ENCODE measurements at regions not wholly inside any gene's neighbourhood (a gene's known extent, or its start where the extent isn't known, plus 50 kb on each side); places are given as distances from the start of the nearest gene placed in this dataset.

GRCh38 chr6:146943664-146944063, 260.6 kb upstream of the STXBP5 start:
- no peak overlapping the region for H3K27ac Mint-ChIP-seq
- H3K36me3 Mint-ChIP-seq (ENCODE audit: low read depth): no peaks in the 10 kb centered on the region
- no peaks in the 10 kb centered on the region for H3K27me3 Mint-ChIP-seq
- no peak for DNase-seq
- peaks cover 4% of the 10 kb centered on the region for H3K9me3 Mint-ChIP-seq
- H3K4me1 Mint-ChIP-seq: peaks cover 3% of the 10 kb centered on the region
- ChIA-PET CTCF (no interaction called here), POLR2A (no interaction called here)
- H3K4me3 Mint-ChIP-seq: no peak overlapping the region

GRCh38 chr6:146944077-146944476, 260.1 kb upstream of the STXBP5 start:
- no peak overlapping the region for H3K27ac Mint-ChIP-seq

GRCh38 chr6:146944809-146945208, 259.4 kb upstream of the STXBP5 start:
- no peak overlapping the region for H3K4me3 Mint-ChIP-seq
- POLR2A ChIA-PET: no interaction called here
- H3K27me3 Mint-ChIP-seq: no peaks in the 10 kb centered on the region
- no peaks in the 10 kb centered on the region for H3K36me3 Mint-ChIP-seq (ENCODE audit: low read depth)
- CTCF ChIA-PET: no interaction called here
- DNase-seq: no peak
- H3K4me1 Mint-ChIP-seq: peaks cover 5% of the 10 kb centered on the region
- no peak overlapping the region for H3K27ac Mint-ChIP-seq
- H3K9me3 Mint-ChIP-seq: peaks cover 5% of the 10 kb centered on the region

More at GRCh38 chr6:146944077-146944476, 260.1 kb upstream of the STXBP5 start:
- Mint-ChIP-seq H3K27me3 (no peaks in the 10 kb centered on the region), H3K36me3 (ENCODE audit: low read depth) (no peaks in the 10 kb centered on the region), H3K4me3 (no peak overlapping the region), H3K9me3 (peaks cover 4% of the 10 kb centered on the region), H3K4me1 (peaks cover 3% of the 10 kb centered on the region)
- POLR2A ChIA-PET: no interaction called here
- DNase-seq: no peak
- CTCF ChIA-PET: no interaction called here

- no peak overlapping the region for H3K4me3 Mint-ChIP-seq
- DNase-seq: no peak
- peaks cover 15% of the 10 kb centered on the region for H3K4me1 Mint-ChIP-seq
- H3K9me3 Mint-ChIP-seq: peaks cover 6% of the 10 kb centered on the region
- POLR2A ChIA-PET: no interaction called here
- H3K36me3 Mint-ChIP-seq (ENCODE audit: low read depth): no peaks in the 10 kb centered on the region
- H3K27ac Mint-ChIP-seq: no peak overlapping the region
- no peaks in the 10 kb centered on the region for H3K27me3 Mint-ChIP-seq
- CTCF ChIA-PET: no interaction called here
Observed at GRCh38 chr6:146946559-146946958, 257.7 kb upstream of the STXBP5 start.

GRCh38 chr6:146948790-146949342, 255.4 kb upstream of the STXBP5 start:
- Mint-ChIP-seq H3K27ac (no peak overlapping the region), H3K4me1 (peaks cover 12% of the 10 kb centered on the region), H3K36me3 (ENCODE audit: low read depth) (no peaks in the 10 kb centered on the region), H3K9me3 (peaks cover 2% of the 10 kb centered on the region), H3K27me3 (no peaks in the 10 kb centered on the region), H3K4me3 (no peak overlapping the region)
- ChIA-PET POLR2A (no interaction called here), CTCF (no interaction called here)
- no peak for DNase-seq

- POLR2A ChIA-PET: no interaction called here
- Mint-ChIP-seq H3K4me3 (no peak overlapping the region), H3K27ac (no peak overlapping the region), H3K4me1 (peaks cover 12% of the 10 kb centered on the region), H3K27me3 (no peaks in the 10 kb centered on the region), H3K9me3 (peaks cover 2% of the 10 kb centered on the region), H3K36me3 (ENCODE audit: low read depth) (no peaks in the 10 kb centered on the region)
- no peak for DNase-seq
- CTCF ChIA-PET: no interaction called here
Observed at GRCh38 chr6:146949425-146949824, 254.8 kb upstream of the STXBP5 start.

GRCh38 chr6:146950351-146950835, 253.8 kb upstream of the STXBP5 start:
- CTCF ChIA-PET: interaction anchor here (0.6 kb wide), 1 partner anchor 861 kb away, joined by 3 read pairs; no protein-coding TSS in a partner anchor
- POLR2A ChIA-PET: no interaction called here

GRCh38 chr6:146955570-146955969, 248.6 kb upstream of the STXBP5 start:
- Mint-ChIP-seq H3K4me1 (peaks cover 2% of the 10 kb centered on the region), H3K4me3 (no peak overlapping the region), H3K27ac (no peak overlapping the region), H3K9me3 (no peaks in the 10 kb centered on the region), H3K27me3 (no peaks in the 10 kb centered on the region), H3K36me3 (ENCODE audit: low read depth) (no peaks in the 10 kb centered on the region)
- no peak for DNase-seq
- CTCF ChIA-PET: no interaction called here
- POLR2A ChIA-PET: no interaction called here

More at GRCh38 chr6:146950351-146950835, 253.8 kb upstream of the STXBP5 start:
- no peak for DNase-seq
- H3K27ac Mint-ChIP-seq: no peak overlapping the region
- no peak overlapping the region for H3K4me3 Mint-ChIP-seq
- H3K4me1 Mint-ChIP-seq: peaks cover 12% of the 10 kb centered on the region
- H3K27me3 Mint-ChIP-seq: no peaks in the 10 kb centered on the region
- H3K9me3 Mint-ChIP-seq: peaks cover 2% of the 10 kb centered on the region
- no peaks in the 10 kb centered on the region for H3K36me3 Mint-ChIP-seq (ENCODE audit: low read depth)

GRCh38 chr6:146957181-146958093, 246.8 kb upstream of the STXBP5 start:
- Mint-ChIP-seq H3K4me3 (no peak overlapping the region), H3K27ac (no peak overlapping the region), H3K36me3 (ENCODE audit: low read depth) (no peaks in the 10 kb centered on the region), H3K9me3 (no peaks in the 10 kb centered on the region), H3K27me3 (no peaks in the 10 kb centered on the region), H3K4me1 (no peaks in the 10 kb centered on the region)
- ChIA-PET CTCF (no interaction called here), POLR2A (no interaction called here)
- DNase-seq: no peak

- no peaks in the 10 kb centered on the region for H3K4me1 Mint-ChIP-seq
- ChIA-PET POLR2A (no interaction called here), CTCF (no interaction called here)
- H3K36me3 Mint-ChIP-seq (ENCODE audit: low read depth): peaks cover 2% of the 10 kb centered on the region
- DNase-seq: no peak
- no peak overlapping the region for H3K4me3 Mint-ChIP-seq
- no peak overlapping the region for H3K27ac Mint-ChIP-seq
- H3K27me3 Mint-ChIP-seq: no peaks in the 10 kb centered on the region
- H3K9me3 Mint-ChIP-seq: peaks cover 8% of the 10 kb centered on the region
Observed at GRCh38 chr6:146961831-146962230, 242.4 kb upstream of the STXBP5 start.

- Mint-ChIP-seq H3K27ac (no peak overlapping the region), H3K4me3 (no peak overlapping the region), H3K9me3 (peaks cover 8% of the 10 kb centered on the region), H3K27me3 (no peaks in the 10 kb centered on the region), H3K4me1 (no peaks in the 10 kb centered on the region), H3K36me3 (ENCODE audit: low read depth) (peaks cover 2% of the 10 kb centered on the region)
- CTCF ChIA-PET: no interaction called here
- POLR2A ChIA-PET: no interaction called here
- no peak for DNase-seq
Observed at GRCh38 chr6:146962329-146962728, 241.9 kb upstream of the STXBP5 start.

- Mint-ChIP-seq H3K36me3 (ENCODE audit: low read depth) (peaks cover 2% of the 10 kb centered on the region), H3K4me1 (no peaks in the 10 kb centered on the region), H3K4me3 (no peak overlapping the region), H3K9me3 (peaks cover 8% of the 10 kb centered on the region), H3K27ac (no peak overlapping the region), H3K27me3 (no peaks in the 10 kb centered on the region)
- ChIA-PET CTCF (no interaction called here), POLR2A (no interaction called here)
- DNase-seq: no peak
Observed at GRCh38 chr6:146965110-146965689, 239.0 kb upstream of the STXBP5 start.

- Mint-ChIP-seq H3K4me3 (no peak overlapping the region), H3K4me1 (no peaks in the 10 kb centered on the region)
- CTCF ChIA-PET: no interaction called here
Observed at GRCh38 chr6:146968041-146968760, 236.0 kb upstream of the STXBP5 start.

More at GRCh38 chr6:146968041-146968760, 236.0 kb upstream of the STXBP5 start:
- no peak overlapping the region for H3K27ac Mint-ChIP-seq
- POLR2A ChIA-PET: no interaction called here
- peaks cover 2% of the 10 kb centered on the region for H3K36me3 Mint-ChIP-seq (ENCODE audit: low read depth)
- DNase-seq: no peak
- H3K9me3 Mint-ChIP-seq: peaks cover 8% of the 10 kb centered on the region
- H3K27me3 Mint-ChIP-seq: no peaks in the 10 kb centered on the region

All from activated CD4-positive, alpha-beta T cell treated with anti-CD3 and anti-CD28 coated beads, Interleukin-2, amount 10 ng/mL, durations not matched to agents 7 days and 5 days (primary cell).